Kidney (tissue), 13 donors: ENCODE measurements at regions not wholly inside any gene's neighbourhood (a gene's known extent, or its start where the extent isn't known, plus 50 kb on each side); places are given as distances from the start of the nearest gene placed in this dataset.

ENCODE experiments used
- DNase-seq, 5 donors: peaks; one replicate each; pipeline ENCODE4 v3.0.0-alpha.2; 2013 to 2020
- FAIRE-seq: peaks from 2 replicates; lab custom pipeline; 2012; peaks lifted over from hg19 to GRCh38; lab: Jason Lieb, UNC
- H3K27ac ChIP-seq, 2 donors: one replicate each; pipeline ENCODE4 v1.7.0; 2013; ENCODE audit warnings: low read depth in 2 of 2, low read length in 2 of 2, inconsistent platforms in 1 of 2
- H3K27me3 ChIP-seq: one replicate; pipeline ENCODE4 v1.7.1; 2013; ENCODE audit warnings: low read length, inconsistent platforms; ENCODE audit not compliant: control insufficient read depth, insufficient read depth
- H3K36me3 ChIP-seq, 3 donors: one replicate each; pipeline versions ENCODE4 v1.7.0 to v1.7.1; 2013; ENCODE audit warnings: low read length in 3 of 3, control low read depth in 1 of 3, inconsistent platforms in 1 of 3; ENCODE audit not compliant: insufficient read depth in 3 of 3, control insufficient read depth in 2 of 3
- H3K4me1 ChIP-seq, 3 donors: one replicate each; pipeline versions ENCODE4 v1.7.0 to v1.7.1; 2013; ENCODE audit warnings: low read length in 3 of 3, inconsistent platforms in 1 of 3, low read depth in 1 of 3; ENCODE audit not compliant: control insufficient read depth in 2 of 3, insufficient read depth in 2 of 3
- H3K4me3 ChIP-seq, 3 donors: one replicate each; pipeline versions ENCODE4 v1.7.0 to v1.8.1; 2013; ENCODE audit warnings: low read length in 3 of 3, control low read depth in 1 of 3, inconsistent platforms in 1 of 3
- H3K9ac ChIP-seq, 3 donors: one replicate each; pipeline versions ENCODE4 v1.7.0 to v1.7.1; 2013; ENCODE audit warnings: low read length in 3 of 3, control low read depth in 1 of 3, inconsistent platforms in 1 of 3
- H3K9me3 ChIP-seq, 3 donors: one replicate each; pipeline versions ENCODE4 v1.7.0 to v1.7.1; 2013; ENCODE audit warnings: low read length in 3 of 3, control low read depth in 1 of 3, inconsistent platforms in 1 of 3; ENCODE audit not compliant: control insufficient read depth in 2 of 3, insufficient read depth in 1 of 3
- intact Hi-C: fragments of 100-400 bp; cut with DNase I; formaldehyde crosslinking; loops from one replicate; pipeline ENCODE4 v1.11.1; 2022
- TF ChIP-seq, protein P1 (sequence below): IDR thresholded peaks from 3 replicates; pipeline ENCODE4 v1.5.1; 2012; ENCODE audit warnings: mild to moderate bottlenecking, moderate library complexity, borderline replicate concordance; ENCODE audit not compliant: insufficient read depth; ENCODE audit errors: extremely low read depth
- donor health status: control.
- donor health status: control.
- donor health status: control.
- donor health status: control.
- donor health status: control.
- donor health status: DM: yes; HTN: yes; CAD: no.
- donor health status: Normal renal cell carcinoma (clear cell type).

DNA sequence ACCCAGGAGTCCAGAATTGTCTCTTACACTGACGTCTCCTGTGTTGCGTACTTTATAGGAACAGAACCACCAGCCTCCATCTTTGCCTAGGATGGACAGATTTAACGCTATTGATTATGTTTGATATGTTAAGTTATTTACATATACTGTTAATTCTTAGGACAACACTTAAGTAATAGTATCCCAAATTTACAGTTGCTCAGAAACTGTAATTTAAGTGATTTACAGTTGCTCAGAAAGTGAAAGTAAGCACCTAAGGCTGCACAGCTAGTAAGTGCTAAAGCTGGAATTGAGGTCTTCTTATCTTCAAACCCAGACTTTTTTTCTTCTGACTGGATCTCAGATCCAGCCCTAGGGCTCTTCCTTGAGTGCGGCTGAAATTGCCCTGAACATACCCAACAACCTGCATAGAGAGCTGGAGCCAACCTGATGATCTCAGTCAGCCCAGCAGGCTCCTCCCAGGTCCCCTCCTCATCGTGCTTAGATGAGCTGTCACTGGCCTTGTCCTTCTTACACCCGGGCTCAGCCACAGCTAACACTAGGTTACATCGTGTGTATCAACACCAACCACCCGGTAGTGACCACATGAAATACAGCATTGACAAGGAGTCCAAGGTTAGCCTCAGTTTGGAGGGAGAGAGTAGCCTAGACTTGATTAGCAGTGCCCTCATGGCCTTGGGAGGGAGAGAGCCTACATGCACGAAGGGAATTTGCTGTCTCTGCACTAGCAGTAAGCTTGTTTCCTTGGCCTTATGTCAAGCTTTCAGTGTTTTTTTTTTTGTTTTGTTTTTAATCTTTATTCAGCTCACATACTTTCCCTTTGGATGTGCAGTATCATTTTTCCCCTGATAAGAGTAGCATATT is 111.1 kb upstream of the ARHGAP5 start:
- H3K9me3 ChIP-seq: peaks cover 0 to 7% (median 0%) of the 10 kb centered on the region in 3 donors
- H3K36me3 ChIP-seq: no peaks in the 10 kb centered on the region
- DNase-seq (peak in 1 of 5 donors; percentile 60), FAIRE-seq (no peak)
- no peak overlapping the region for H3K9ac ChIP-seq
- no peak overlapping the region for H3K4me3 ChIP-seq
- H3K4me1 ChIP-seq: peaks cover 2 to 36% (median 36%) of the 10 kb centered on the region in 3 donors
- TF ChIP-seq, protein P1, sequence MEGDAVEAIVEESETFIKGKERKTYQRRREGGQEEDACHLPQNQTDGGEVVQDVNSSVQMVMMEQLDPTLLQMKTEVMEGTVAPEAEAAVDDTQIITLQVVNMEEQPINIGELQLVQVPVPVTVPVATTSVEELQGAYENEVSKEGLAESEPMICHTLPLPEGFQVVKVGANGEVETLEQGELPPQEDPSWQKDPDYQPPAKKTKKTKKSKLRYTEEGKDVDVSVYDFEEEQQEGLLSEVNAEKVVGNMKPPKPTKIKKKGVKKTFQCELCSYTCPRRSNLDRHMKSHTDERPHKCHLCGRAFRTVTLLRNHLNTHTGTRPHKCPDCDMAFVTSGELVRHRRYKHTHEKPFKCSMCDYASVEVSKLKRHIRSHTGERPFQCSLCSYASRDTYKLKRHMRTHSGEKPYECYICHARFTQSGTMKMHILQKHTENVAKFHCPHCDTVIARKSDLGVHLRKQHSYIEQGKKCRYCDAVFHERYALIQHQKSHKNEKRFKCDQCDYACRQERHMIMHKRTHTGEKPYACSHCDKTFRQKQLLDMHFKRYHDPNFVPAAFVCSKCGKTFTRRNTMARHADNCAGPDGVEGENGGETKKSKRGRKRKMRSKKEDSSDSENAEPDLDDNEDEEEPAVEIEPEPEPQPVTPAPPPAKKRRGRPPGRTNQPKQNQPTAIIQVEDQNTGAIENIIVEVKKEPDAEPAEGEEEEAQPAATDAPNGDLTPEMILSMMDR: no peak
- H3K27me3 ChIP-seq: no peaks in the 10 kb centered on the region
- intact Hi-C loops: no loop called here
- peak overlapping the region in 1 of 2 donors; percentile 56 for H3K27ac ChIP-seq

DNA sequence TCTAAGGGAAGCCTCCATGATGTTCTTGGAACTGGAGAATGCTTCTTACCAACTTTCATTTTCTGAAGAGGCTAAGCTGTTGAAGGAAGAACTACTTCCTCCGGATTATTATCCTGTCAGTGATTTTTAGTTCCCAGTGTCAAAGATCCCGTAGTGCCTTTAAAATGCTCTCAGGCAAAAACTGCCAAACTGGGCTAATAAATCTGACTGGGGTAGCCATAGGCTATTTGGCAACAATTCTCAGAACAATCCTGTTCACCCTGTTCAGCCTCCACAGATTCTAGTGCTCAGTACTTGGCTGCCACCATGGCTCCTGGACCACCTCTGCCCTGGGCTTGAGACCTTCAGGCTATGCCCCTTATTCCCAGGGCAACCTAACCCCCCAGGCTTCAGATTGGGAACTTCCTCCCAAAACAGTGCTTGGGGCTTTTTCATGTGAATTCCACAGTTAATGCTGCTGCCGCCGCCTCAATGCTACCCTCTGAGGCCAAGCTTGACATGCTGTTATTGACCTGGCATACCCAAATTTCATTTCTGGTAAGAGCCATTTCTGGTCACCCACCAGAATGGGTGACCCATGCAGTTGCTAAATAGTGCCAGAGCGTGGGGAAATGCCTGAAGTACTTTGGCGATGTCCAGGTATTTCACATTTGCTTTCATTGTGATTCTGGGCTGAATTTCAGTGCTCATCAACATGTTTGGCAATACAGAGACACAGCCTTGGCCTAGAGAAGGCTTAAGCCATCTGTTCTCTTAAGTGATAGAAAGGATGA is 110.0 kb upstream of the ARHGAP5 start:
- TF ChIP-seq, protein P1: no peak
- FAIRE-seq: no peak
- no peaks in the 10 kb centered on the region for H3K27me3 ChIP-seq
- intact Hi-C loops: no loop called here
- no peaks in the 10 kb centered on the region for H3K36me3 ChIP-seq
- H3K9ac ChIP-seq: no peak overlapping the region
- H3K27ac ChIP-seq: peak overlapping the region; percentile 48 to 52
- DNase-seq: no peak
- no peak overlapping the region for H3K4me3 ChIP-seq
- peaks cover 0 to 9% (median 0%) of the 10 kb centered on the region in 3 donors for H3K9me3 ChIP-seq
- H3K4me1 ChIP-seq: peaks cover 2 to 36% (median 36%) of the 10 kb centered on the region in 3 donors

DNA sequence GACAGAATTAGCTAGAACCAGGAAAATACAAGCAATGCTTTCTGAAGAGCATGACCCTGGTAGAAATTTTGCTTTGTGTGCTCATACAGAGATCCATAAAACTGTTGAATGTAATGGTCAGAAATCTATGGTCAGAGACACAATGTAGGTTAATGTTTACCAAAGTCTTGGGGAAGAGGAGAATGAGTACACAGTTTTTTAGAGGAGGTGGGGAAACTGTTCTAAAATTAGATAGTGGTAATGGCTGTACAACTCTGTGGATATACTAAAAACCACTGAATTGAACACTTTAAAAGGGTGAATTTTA is 109.5 kb upstream of the ARHGAP5 start:
- Histone ChIP-seq H3K27ac (peak overlapping the region; percentile 48 to 52), H3K4me1 (peaks cover 2 to 36% (median 36%) of the 10 kb centered on the region in 3 donors), H3K9me3 (peaks cover 0 to 9% (median 0%) of the 10 kb centered on the region in 3 donors), H3K36me3 (no peaks in the 10 kb centered on the region), H3K27me3 (no peaks in the 10 kb centered on the region), H3K4me3 (no peak overlapping the region), H3K9ac (no peak overlapping the region)
- TF ChIP-seq, protein P1: no peak
- FAIRE-seq (no peak), DNase-seq (no peak)
- intact Hi-C loops: no loop called here
